Head of caudate nucleus (tissue), 42 donors: ENCODE measurements at regions not wholly inside any gene's neighbourhood (a gene's known extent, or its start where the extent isn't known, plus 50 kb on each side); places are given as distances from the start of the nearest gene placed in this dataset.
"Not testable (repeated sequence)": the region's sequence is repeated elsewhere in the genome, so short reads cannot be mapped to it uniquely, and the experiment has no call there.

Experiments
- DNase-seq, 42 donors: peaks; one replicate each; pipeline versions ENCODE4 v3.0.0 to v3.0.0-alpha.2; 2020 to 2021; ENCODE audit warnings: mixed read lengths in 7 of 42
- intact Hi-C: fragments of 100-400 bp; cut with DNase I; formaldehyde crosslinking; loops from one replicate; pipeline ENCODE4 v1.15.0; 2022

GRCh38 chr3:19825193-19825592 is 108.8 kb downstream of the EFHB start:
- no peak for DNase-seq
- intact Hi-C loops: no loop called here

GRCh38 chr3:19822805-19823204 is 111.2 kb downstream of the EFHB start:
- intact Hi-C loops: no loop called here
- DNase-seq: no peak

- intact Hi-C loops: no loop called here
Observed at GRCh38 chr3:19816631-19817030, 117.4 kb downstream of the EFHB start.

DNA sequence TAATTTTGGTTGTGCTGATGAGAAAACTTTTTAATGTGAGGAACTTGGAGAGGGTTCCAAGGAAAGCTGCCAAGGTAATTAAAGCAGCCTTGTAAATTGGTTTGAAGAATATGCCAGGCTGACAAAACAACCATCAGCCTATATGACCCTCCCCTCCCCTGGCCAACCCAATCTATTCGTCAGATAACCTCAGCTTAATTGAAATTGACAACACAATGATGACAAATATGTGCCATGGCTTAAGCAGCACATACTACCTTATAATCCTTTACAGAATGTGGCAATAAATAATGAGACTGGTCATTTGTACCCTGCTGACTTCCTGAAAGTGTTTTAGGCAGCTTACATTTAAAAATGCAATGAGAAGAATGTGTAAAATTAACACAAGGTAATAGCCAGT is 118.2 kb downstream of the EFHB start:
- intact Hi-C loops: no loop called here
- DNase-seq: no peak

More at GRCh38 chr3:19816631-19817030, 117.4 kb downstream of the EFHB start:
- DNase-seq: no peak

DNA sequence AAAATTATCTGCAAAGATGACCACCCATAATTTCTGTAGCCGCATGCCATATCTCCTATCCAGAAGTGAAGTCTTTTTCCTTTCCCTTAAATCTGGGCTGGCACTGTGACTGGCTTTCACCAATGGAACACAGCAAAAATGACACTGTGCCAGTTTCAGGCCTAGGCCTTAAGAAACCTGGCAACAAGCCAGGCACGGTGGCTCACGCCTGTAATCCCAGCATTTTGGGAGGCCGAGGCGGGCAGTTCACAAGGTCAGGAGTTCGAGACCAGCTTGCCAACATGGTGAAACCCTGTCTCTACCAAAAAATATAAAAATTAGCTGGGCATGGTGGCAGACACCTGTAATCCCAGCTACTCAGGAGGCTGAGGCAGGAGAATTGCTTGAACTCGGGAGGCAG is 120.3 kb downstream of the EFHB start:
- DNase-seq, intact Hi-C loops: not testable (repeated sequence)

- intact Hi-C loops: no loop called here
- DNase-seq: no peak
Observed at GRCh38 chr3:19811689-19812088, 122.3 kb downstream of the EFHB start.

DNA sequence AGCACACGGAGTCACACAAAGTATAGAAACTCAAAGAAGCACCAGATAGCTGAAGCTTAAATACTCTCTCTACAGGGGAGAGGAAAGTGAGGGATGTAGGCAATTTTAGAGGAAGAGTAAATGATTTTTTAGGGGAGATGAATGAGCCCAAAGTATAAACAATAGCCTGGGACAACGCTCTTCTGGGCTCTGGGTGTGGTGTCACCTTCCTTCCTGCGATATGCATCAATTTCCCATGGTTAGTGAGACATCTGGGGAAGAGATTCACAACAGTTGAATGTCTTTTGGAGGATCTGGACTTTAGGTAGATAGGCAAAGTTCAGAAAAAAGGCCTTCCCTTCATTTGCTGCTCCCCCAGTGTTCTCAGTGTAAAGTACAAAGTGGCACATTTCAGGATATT is 125.2 kb downstream of the EFHB start:
- intact Hi-C loops: no loop called here
- DNase-seq: no peak

- no peak for DNase-seq
Observed at GRCh38 chr3:19799887-19800286, 134.1 kb downstream of the EFHB start.

GRCh38 chr3:19799115-19799514 is 134.9 kb downstream of the EFHB start:
- intact Hi-C loops: no loop called here
- no peak for DNase-seq

More at GRCh38 chr3:19799887-19800286, 134.1 kb downstream of the EFHB start:
- intact Hi-C loops: no loop called here

- no peak for DNase-seq
- intact Hi-C loops: no loop called here
Observed at GRCh38 chr3:19798324-19798723, 135.7 kb downstream of the EFHB start.

GRCh38 chr3:19792388-19792787 is 141.6 kb downstream of the EFHB start:
- intact Hi-C loops: no loop called here
- DNase-seq: no peak

- DNase-seq: no peak
- intact Hi-C loops: no loop called here
Observed at GRCh38 chr3:19775765-19776164, 158.3 kb downstream of the EFHB start.

DNA sequence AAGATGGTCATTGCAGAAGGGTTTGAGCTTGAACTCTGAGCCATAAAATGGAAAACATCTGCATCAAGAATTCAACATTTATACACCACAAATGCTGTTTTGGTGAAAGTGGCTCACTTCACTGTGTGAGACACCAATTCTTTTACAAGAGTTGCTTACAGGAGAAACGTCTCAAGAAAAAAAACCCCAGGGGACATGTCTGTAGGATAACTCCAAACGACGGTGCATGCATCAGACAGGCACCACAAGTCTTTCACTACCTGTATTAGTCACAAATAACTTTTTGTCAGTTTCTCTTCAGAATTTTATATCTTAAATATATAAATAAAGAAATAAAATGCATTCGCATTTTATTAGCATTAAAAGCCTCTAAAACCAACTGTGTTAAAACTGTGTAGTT is 164.3 kb downstream of the EFHB start:
- DNase-seq: no peak
- intact Hi-C loops: no loop called here

DNA sequence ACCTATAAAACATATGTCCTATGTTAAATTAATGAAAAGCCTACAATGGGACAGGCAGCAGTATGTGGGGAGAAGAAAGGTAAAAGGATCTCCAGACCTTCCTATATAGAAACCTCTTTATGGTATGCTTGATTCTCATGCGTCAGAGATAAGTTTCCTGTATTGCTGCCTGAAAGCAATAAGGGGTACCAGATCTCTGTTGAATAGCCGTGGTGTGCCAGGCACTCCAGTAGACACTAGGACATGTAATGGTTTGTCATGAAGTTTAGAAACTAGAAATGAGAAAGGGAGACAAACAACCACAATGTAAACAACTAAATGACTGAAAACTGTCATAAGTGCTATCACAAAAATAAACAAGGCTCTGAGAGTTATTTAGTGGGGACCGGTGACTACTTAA is 168.1 kb downstream of the EFHB start:
- intact Hi-C loops: no loop called here

DNA sequence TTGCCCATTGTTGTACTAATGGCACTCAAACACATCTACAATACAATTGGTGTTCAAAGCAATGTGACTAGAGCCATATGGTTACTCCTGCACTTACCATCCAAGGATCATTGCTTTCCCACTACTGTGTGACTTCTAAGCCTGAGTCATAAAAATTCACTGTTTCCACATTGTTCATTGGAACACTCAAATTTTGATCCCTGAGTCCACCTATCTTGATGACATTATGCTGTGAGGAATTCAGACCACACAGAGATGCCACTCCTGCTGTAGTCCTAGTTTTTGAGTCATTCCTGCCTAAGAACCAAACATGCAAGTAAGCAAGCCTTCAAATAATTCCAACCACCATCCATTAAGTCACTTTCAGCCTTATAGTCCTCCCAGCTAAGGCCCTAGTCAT is 176.2 kb downstream of the EFHB start:
- intact Hi-C loops: no loop called here
- DNase-seq: no peak

More for the DNA sequence above, 168.1 kb downstream of the EFHB start:
- DNase-seq: no peak

- intact Hi-C loops: no loop called here
- DNase-seq: no peak
Observed at GRCh38 chr3:19749448-19750017, 184.5 kb downstream of the EFHB start.

DNA sequence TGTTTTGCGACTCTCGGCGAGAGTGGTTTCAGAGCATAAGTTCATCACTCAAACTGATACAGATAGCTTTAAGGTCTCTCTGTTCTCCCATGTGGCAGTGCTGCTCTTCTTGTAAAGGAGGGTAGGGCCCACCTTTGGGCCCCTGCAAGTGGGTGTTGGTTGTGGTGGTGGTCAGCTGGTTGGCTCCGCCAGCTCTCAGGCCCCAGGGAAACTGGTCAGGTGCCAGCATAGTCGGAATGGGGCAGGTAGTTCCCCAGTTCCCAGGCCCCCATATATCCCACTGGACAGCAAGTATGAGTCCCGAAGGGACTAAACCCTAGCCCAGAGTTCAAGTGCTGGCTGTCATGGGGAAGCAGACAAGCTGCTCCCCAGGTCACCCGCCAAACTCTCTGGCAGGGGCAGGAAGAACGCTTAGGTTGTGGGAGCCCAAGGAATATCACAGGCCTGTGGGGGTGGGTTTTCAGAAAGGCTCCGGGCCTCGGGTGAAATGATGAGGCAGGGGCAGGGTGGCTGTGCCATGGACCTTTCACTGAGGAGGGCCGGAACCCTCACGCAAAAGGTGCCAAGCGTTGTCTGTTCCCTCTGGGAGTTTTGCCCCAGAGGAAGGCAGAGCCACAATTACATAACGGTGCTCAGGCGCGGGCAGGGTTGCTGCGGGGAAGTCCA is 185.1 kb downstream of the EFHB start:
- intact Hi-C loops: no loop called here
- DNase-seq: no peak

DNA sequence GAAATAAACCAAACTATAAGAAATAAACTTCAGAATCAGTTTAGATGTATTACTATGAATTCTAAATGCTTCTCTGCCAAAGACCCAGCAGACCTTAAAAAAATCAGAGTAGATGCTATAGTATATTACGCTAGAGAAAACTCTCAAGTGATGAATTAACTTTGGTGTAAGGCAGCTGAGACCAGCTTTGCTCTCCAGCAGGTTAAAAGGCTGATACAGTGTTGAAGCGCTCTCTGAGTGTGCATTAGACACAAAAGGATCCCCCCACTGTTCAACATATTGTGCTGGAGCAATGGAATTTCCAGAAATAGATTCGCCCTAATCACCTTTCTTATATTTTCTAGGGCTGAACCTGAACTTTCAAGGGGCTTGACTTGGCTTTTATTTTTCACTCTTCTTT is 190.0 kb downstream of the EFHB start:
- no peak for DNase-seq
- intact Hi-C loops: no loop called here

DNA sequence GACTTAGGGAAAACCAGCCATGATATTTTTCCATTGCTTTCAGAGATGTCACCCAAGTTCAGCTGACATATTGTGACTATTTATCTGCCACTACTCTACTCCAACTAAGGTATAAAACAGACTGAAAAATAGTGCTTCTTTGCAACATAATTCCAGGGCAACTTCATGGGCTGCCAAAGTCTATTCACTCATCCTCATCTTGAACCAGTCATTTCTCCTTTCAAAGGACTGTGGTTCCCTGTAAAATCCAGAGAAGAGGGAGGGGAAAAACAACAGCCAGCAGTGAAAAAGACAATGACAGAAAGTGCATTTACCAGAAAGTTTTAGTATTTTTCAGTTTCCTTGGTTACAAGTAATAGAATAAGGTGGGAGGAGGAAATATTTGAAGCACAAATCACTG is 191.1 kb downstream of the EFHB start:
- DNase-seq: no peak
- intact Hi-C loops: no loop called here

- peak in 2 of 42 donors; percentile 11 to 44 for DNase-seq
- intact Hi-C loops: no loop called here
Observed at GRCh38 chr3:19739504-19739903, 194.5 kb downstream of the EFHB start.

GRCh38 chr3:19738846-19739245 is 195.2 kb downstream of the EFHB start:
- intact Hi-C loops: no loop called here
- no peak for DNase-seq
